Panc1 (cell line): ENCODE measurements at regions not wholly inside any gene's neighbourhood (a gene's known extent, or its start where the extent isn't known, plus 50 kb on each side); places are given as distances from the start of the nearest gene placed in this dataset.
"Not testable (repeated sequence)": the region's sequence is repeated elsewhere in the genome, so short reads cannot be mapped to it uniquely, and the experiment has no call there.

Source experiments
- ATAC-seq: fragments of 200-7000 bp; cut with Tn5 transposase; 2 replicates; pipeline ENCODE4 v1.9.1; 2020; ENCODE audit warnings: mild to moderate bottlenecking, moderate library complexity
- BruUV-seq: library from RNA; stranded (reverse); fragments of 400-500 nt; replicated peaks from 2 replicates; lab custom pipeline; 2021; lab: Mats Ljungman, UMichigan
- CTCF ChIA-PET: fragments of 300-600 bp; sonication (Branson Sonifier 250); formaldehyde crosslinking; loops from one replicate; lab custom pipeline; 2022; ENCODE audit warnings: antibody characterized with exemption; lab: Charles Lee
- POLR2A ChIA-PET: fragments of 300-600 bp; sonication (Branson Sonifier 250); formaldehyde crosslinking; loops from one replicate; lab custom pipeline; 2022; ENCODE audit warnings: antibody characterized with exemption; lab: Charles Lee
- DNase-seq: peaks from one replicate; pipeline ENCODE4 v3.0.0-alpha.2; 2010; ENCODE audit warnings: low read depth, low spot score
- H3K27ac ChIP-seq: 2 replicates; pipeline ENCODE4 v1.5.1; 2011; ENCODE audit warnings: mild to moderate bottlenecking, low read length, inconsistent platforms
- H3K27me3 ChIP-seq: fragments of 200-500 bp; sonication (Bioruptor generic); 2 replicates; pipeline ENCODE4 v1.6.0; 2014; ENCODE audit warnings: low read length, inconsistent platforms; ENCODE audit not compliant: control insufficient read depth, insufficient read depth
- H3K36me3 ChIP-seq: fragments of 200-500 bp; sonication (Bioruptor generic); 2 replicates; pipeline ENCODE4 v1.5.1; 2014; ENCODE audit warnings: inconsistent platforms, mild to moderate bottlenecking, low read length, moderate library complexity; ENCODE audit not compliant: control insufficient read depth, insufficient read depth
- H3K4me1 ChIP-seq: 2 replicates; pipeline ENCODE4 v1.5.1; 2011; ENCODE audit warnings: inconsistent platforms, mild to moderate bottlenecking, low read length, moderate library complexity; ENCODE audit not compliant: control insufficient read depth, insufficient read depth
- H3K4me3 ChIP-seq, 2 experiments: 2 replicates each; pipeline ENCODE4 v1.5.1; 2011 to 2012; ENCODE audit warnings: low read depth in 2 of 2, low read length in 2 of 2, mild to moderate bottlenecking in 2 of 2, inconsistent platforms in 1 of 2, moderate library complexity in 1 of 2
- H3K9me3 ChIP-seq: fragments of 200-500 bp; sonication (Bioruptor generic); 2 replicates; pipeline ENCODE4 v1.5.1; 2014; ENCODE audit warnings: low read depth, mild to moderate bottlenecking, inconsistent platforms, low read length, moderate library complexity; ENCODE audit not compliant: control insufficient read depth, insufficient read depth
- CTCF ChIP-seq: fragments of 450-650 bp; IDR thresholded peaks from 2 replicates; pipeline ENCODE4 v1.5.1; 2017; ENCODE audit warnings: mild to moderate bottlenecking
- POLR2AphosphoS5 ChIP-seq: IDR thresholded peaks from 2 replicates; pipeline ENCODE4 v1.6.1; 2012; ENCODE audit warnings: mild to moderate bottlenecking, low read depth, low read length, moderate library complexity
- REST ChIP-seq, 2 experiments: IDR thresholded peaks; 2 replicates each; pipeline ENCODE4 v1.6.1; 2011 to 2012; ENCODE audit warnings: low read depth in 2 of 2, control low read depth in 1 of 2, low read length in 1 of 2, mild to moderate bottlenecking in 1 of 2, moderate library complexity in 1 of 2; ENCODE audit not compliant: insufficient read depth in 1 of 2
- SIN3A ChIP-seq: IDR thresholded peaks from 2 replicates; pipeline ENCODE4 v1.6.1; 2012; ENCODE audit warnings: low read depth, mild to moderate bottlenecking, low read length, moderate library complexity, borderline replicate concordance; ENCODE audit not compliant: insufficient read depth
- TCF7L2 ChIP-seq: IDR thresholded peaks from 2 replicates; pipeline ENCODE4 v1.6.1; 2011; ENCODE audit warnings: mild to moderate bottlenecking, low read depth, low read length, inconsistent platforms
- in situ Hi-C: cut with HindIII; loops from 2 replicates; pipeline ENCODE4 v1.10.0; 2016; ENCODE audit warnings: low sequenced_read_pairs, low pct_unique_long_range_greater_than_20kb
- intact Hi-C: fragments of 100-400 bp; cut with micrococcal nuclease; formaldehyde crosslinking; loops from one replicate; pipeline ENCODE4 v1.10.0; 2022; ENCODE audit not compliant: unreplicated experiment

GRCh38 chr4:149045731-149046130, 603.5 kb upstream of the NR3C2 start:
- ATAC-seq, result no peak
- no peak for DNase-seq
- Histone ChIP-seq H3K4me3 (no peak overlapping the region), H3K36me3 (no peaks in the 10 kb centered on the region), H3K27ac (no peak overlapping the region), H3K9me3 (no peaks in the 10 kb centered on the region), H3K27me3 (no peaks in the 10 kb centered on the region), H3K4me1 (no peaks in the 10 kb centered on the region)
- TF ChIP-seq REST (IDR thresholded peaks at IDR 0.05; ENCODE audit: insufficient read depth in 1 of 2, low read depth in 2 of 2, low read length in 1 of 2), result no peak
- no peak for TF ChIP-seq SIN3A
- no peak for TF ChIP-seq POLR2AphosphoS5
- no peak for TF ChIP-seq TCF7L2
- CTCF ChIA-PET, result no interaction called here
- intact Hi-C loops (no loop called here), in situ Hi-C loops (no loop called here)
- no TSS peak for BruUV-seq
- POLR2A ChIA-PET, result no interaction called here

- intact Hi-C loops, in situ Hi-C loops, H3K27me3 ChIP-seq, H3K4me1 ChIP-seq, H3K27ac ChIP-seq, ATAC-seq, POLR2A ChIA-PET, H3K9me3 ChIP-seq, DNase-seq, H3K4me3 ChIP-seq, BruUV-seq, H3K36me3 ChIP-seq, CTCF ChIA-PET: not testable (repeated sequence)
These were observed 597.6 kb upstream of the NR3C2 start for GRCh38 chr4:149039786-149040185.

GRCh38 chr4:149031399-149031798, 589.2 kb upstream of the NR3C2 start:
- POLR2A ChIA-PET, result no interaction called here

More at GRCh38 chr4:149031399-149031798, 589.2 kb upstream of the NR3C2 start:
- no peaks in the 10 kb centered on the region for H3K9me3 ChIP-seq
- no peaks in the 10 kb centered on the region for H3K4me1 ChIP-seq
- no peak overlapping the region for H3K4me3 ChIP-seq
- TF ChIP-seq REST (IDR thresholded peaks at IDR 0.05; ENCODE audit: insufficient read depth in 1 of 2, low read depth in 2 of 2, low read length in 1 of 2), result no peak
- TF ChIP-seq SIN3A, result no peak
- TF ChIP-seq TCF7L2, result no peak
- TF ChIP-seq POLR2AphosphoS5, result no peak
- no peak for TF ChIP-seq CTCF
- DNase-seq (no peak), ATAC-seq (no peak)
- CTCF ChIA-PET, result no interaction called here
- no TSS peak for BruUV-seq
- in situ Hi-C loops (no loop called here), intact Hi-C loops (no loop called here)
- H3K27me3 ChIP-seq, result no peaks in the 10 kb centered on the region
- no peaks in the 10 kb centered on the region for H3K36me3 ChIP-seq
- H3K27ac ChIP-seq, result no peak overlapping the region
